Ovary (tissue), 7 donors: ENCODE measurements at regions not wholly inside any gene's neighbourhood (a gene's known extent, or its start where the extent isn't known, plus 50 kb on each side); places are given as distances from the start of the nearest gene placed in this dataset.
"Not testable (repeated sequence)": the region's sequence is repeated elsewhere in the genome, so short reads cannot be mapped to it uniquely, and the experiment has no call there.

ENCODE experiments used
- DNase-seq, 5 donors: peaks; one replicate each; pipeline ENCODE4 v3.0.0-alpha.2; 2019 to 2020
- H3K27ac ChIP-seq, 2 donors: fragments of 200-600 bp; one replicate each; pipeline versions ENCODE4 v1.5.1 to v1.8.0; 2019 to 2022
- H3K27me3 ChIP-seq: fragments of 200-600 bp; one replicate; pipeline ENCODE4 v1.8.0; 2022
- H3K36me3 ChIP-seq: fragments of 200-600 bp; sonication (generic); one replicate; pipeline ENCODE4 v1.5.1; 2019
- H3K4me1 ChIP-seq: one replicate; pipeline ENCODE4 v1.8.1; 2013; ENCODE audit warnings: mild to moderate bottlenecking, moderate library complexity; ENCODE audit not compliant: insufficient read depth
- H3K4me3 ChIP-seq: fragments of 200-600 bp; sonication (generic); one replicate; pipeline ENCODE4 v1.5.1; 2017
- H3K9me3 ChIP-seq, 2 donors: fragments of 200-600 bp in 1 of 2; sonication (generic) in 1 of 2; one replicate each; pipeline versions ENCODE4 v1.5.1 to v1.8.1; 2013 to 2019; ENCODE audit warnings: mild to moderate bottlenecking in 1 of 2, moderate library complexity in 1 of 2
- EP300 ChIP-seq: sonication (generic); formaldehyde crosslinking; IDR thresholded peaks from one replicate; pipeline ENCODE4 v1.6.1; 2017; ENCODE audit warnings: antibody characterized with exemption
- POLR2A ChIP-seq: fragments of 450-650 bp; IDR thresholded peaks from one replicate; pipeline ENCODE4 v1.6.1; 2017; ENCODE audit warnings: antibody characterized with exemption, mild to moderate bottlenecking, moderate library complexity
- WGBS, 3 donors: extraction: QIAGEN DNeasy Blood & Tissue Kit in 1 of 3; methylation state at CpG; one replicate each; pipeline versions ENCODE4 v1.1.5 to v1.1.7; 2013 to 2017; 5-methylcytosine and 5-hydroxymethylcytosine counted together
- intact Hi-C, 4 donors: fragments of 100-400 bp; cut with DNase I; formaldehyde crosslinking; loops; one replicate each; pipeline versions ENCODE4 v1.11.0 to v1.15.1; 2022 to 2023
- TF ChIP-seq, protein P1 (sequence below), 3 donors: fragments of 450-650 bp in 2 of 3; fragments of 200-600 bp in 1 of 3; IDR thresholded peaks; one replicate each; pipeline versions ENCODE4 v1.5.1 to v1.8.0; 2016 to 2022; ENCODE audit warnings: antibody characterized with exemption in 3 of 3, mild to moderate bottlenecking in 1 of 3
- donor health status: DM: no; HTN: no; CAD: no; lungs with moderate emphysema.
- donor health status: DM: no; HTN: no; CAD: no.
- donor health status: Bipolar disorder and iron deficiency.
- donor health status: DM: no; HTN: no; CAD: no.
- donor health status: DM: yes; HTN: yes; CAD: no.

DNA sequence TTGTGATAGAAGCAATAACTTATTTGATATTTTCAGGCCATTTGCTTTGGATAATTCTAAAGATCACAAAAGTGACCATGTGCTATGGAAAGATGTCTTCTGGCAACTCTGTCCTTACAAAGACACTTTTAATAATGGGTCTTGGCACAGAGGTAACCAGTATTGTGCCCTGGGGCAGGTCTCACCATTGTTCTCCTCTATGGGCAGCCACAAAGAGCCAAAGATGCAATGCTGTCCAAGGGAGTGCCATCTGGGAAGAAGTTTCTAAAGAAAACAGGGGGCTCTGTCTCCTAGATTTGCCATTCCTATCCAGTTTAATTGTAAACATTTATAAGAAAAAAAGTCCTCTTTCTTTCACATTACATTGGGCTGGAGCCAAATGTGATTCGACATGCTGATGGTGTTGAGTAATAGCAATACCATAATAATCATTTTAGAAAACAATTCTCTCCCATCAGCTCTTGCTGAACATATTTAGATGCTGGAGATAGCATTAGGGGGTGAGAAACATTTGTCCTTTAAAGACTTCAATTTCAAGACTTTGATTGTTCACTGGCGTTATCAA is 179.9 kb downstream of the KIT start:
- no peaks in the 10 kb centered on the region for H3K36me3 ChIP-seq
- H3K4me1 ChIP-seq, result no peaks in the 10 kb centered on the region
- no peak overlapping the region for H3K4me3 ChIP-seq
- no peaks in the 10 kb centered on the region for H3K9me3 ChIP-seq
- TF ChIP-seq POLR2A (no peak), EP300 (no peak)
- TF ChIP-seq, protein P1, sequence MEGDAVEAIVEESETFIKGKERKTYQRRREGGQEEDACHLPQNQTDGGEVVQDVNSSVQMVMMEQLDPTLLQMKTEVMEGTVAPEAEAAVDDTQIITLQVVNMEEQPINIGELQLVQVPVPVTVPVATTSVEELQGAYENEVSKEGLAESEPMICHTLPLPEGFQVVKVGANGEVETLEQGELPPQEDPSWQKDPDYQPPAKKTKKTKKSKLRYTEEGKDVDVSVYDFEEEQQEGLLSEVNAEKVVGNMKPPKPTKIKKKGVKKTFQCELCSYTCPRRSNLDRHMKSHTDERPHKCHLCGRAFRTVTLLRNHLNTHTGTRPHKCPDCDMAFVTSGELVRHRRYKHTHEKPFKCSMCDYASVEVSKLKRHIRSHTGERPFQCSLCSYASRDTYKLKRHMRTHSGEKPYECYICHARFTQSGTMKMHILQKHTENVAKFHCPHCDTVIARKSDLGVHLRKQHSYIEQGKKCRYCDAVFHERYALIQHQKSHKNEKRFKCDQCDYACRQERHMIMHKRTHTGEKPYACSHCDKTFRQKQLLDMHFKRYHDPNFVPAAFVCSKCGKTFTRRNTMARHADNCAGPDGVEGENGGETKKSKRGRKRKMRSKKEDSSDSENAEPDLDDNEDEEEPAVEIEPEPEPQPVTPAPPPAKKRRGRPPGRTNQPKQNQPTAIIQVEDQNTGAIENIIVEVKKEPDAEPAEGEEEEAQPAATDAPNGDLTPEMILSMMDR (IDR thresholded peaks at IDR 0.05), result no peak
- intact Hi-C loops, result no loop called here
- no peaks in the 10 kb centered on the region for H3K27me3 ChIP-seq
- H3K27ac ChIP-seq, result no peak overlapping the region
- 44 to 64% (median 51%) methylated on average over 2 of the region's 2 CpGs for whole genome bisulfite sequencing, 3 donors
- no peak for DNase-seq

DNA sequence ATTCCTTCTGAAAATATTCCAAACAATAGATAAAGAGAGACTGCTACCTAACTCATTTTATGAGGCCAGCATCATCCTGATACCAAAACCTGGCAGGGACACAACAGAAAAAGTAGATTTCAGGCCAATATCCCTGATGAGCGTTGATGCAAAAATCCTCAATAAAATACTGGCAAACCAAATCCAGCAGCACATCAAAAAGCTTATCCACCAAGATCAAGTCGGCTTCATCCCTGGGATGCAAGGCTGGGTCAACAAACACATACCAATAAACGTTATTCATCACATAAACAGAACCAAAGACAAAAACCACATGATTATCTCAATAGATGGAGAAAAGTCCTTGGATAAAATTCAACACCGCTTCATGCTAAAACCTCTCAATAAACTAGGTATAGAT is 170.6 kb downstream of the KIT start:
- H3K4me3 ChIP-seq, H3K9me3 ChIP-seq, H3K36me3 ChIP-seq, H3K27ac ChIP-seq, H3K27me3 ChIP-seq, H3K4me1 ChIP-seq, DNase-seq, intact Hi-C loops: not testable (repeated sequence)
- WGBS, 3 donors, result 51 to 62% (median 52%) methylated on average over 4 of the region's 4 CpGs

DNA sequence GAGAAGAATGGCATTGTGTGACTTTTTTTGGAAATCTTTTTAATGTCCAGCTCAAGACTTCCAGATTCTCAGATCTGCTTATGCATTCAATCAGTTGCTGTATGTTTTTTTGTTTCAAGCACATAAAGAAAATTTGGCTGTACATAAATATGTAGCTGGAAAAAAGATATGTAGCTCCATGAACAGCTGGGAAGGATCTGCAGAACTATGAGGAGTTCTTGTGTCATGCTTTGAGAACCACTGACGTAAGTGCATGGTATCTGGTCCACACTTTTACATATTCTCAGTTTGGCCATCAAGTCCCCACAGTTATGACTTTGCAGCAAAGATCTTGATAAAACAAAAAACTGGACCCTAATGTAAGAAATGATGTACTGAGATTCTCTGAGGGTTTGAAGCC is 165.9 kb downstream of the KIT start:
- DNase-seq, result no peak
- intact Hi-C loops, result no loop called here
- H3K9me3 ChIP-seq, result no peaks in the 10 kb centered on the region
- no peak for TF ChIP-seq POLR2A
- no peak for TF ChIP-seq EP300
- TF ChIP-seq, protein P1 (IDR thresholded peaks at IDR 0.05), result no peak
- no peaks in the 10 kb centered on the region for H3K36me3 ChIP-seq
- H3K27me3 ChIP-seq, result no peaks in the 10 kb centered on the region
- no peak overlapping the region for H3K4me3 ChIP-seq
- WGBS, 3 donors, result 56 to 73% (median 73%) methylated on average over 1 of the region's 1 CpG
- H3K27ac ChIP-seq, result no peak overlapping the region
- no peaks in the 10 kb centered on the region for H3K4me1 ChIP-seq

DNA sequence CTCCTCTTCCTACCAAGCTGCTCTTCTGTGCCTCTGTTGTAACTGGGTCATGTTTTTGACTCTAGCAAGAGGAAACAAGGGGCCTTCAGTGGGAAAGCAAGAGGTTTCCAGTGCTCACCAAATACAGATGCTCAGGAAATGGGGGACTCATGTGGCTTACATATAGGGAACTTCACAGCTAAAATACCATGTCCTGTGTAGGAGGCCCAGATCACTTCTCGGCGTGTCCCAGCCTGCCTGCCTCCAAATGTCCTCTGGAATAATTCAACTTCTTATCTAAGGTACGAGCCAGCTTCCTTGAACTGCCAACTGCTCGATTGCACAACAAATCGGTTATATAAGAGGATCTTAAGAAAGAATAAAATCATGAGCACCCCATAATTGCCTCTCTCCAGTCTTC is 161.3 kb downstream of the KIT start:
- intact Hi-C loops, result no loop called here
- Histone ChIP-seq H3K36me3 (no peaks in the 10 kb centered on the region), H3K4me3 (no peak overlapping the region), H3K27me3 (no peaks in the 10 kb centered on the region), H3K9me3 (no peaks in the 10 kb centered on the region), H3K27ac (no peak overlapping the region), H3K4me1 (no peaks in the 10 kb centered on the region)
- 54 to 65% (median 57%) methylated on average over 5 of the region's 5 CpGs for WGBS, 3 donors
- DNase-seq, result no peak
- TF ChIP-seq POLR2A (no peak), EP300 (no peak)
- TF ChIP-seq, protein P1 (IDR thresholded peaks at IDR 0.05), result no peak

DNA sequence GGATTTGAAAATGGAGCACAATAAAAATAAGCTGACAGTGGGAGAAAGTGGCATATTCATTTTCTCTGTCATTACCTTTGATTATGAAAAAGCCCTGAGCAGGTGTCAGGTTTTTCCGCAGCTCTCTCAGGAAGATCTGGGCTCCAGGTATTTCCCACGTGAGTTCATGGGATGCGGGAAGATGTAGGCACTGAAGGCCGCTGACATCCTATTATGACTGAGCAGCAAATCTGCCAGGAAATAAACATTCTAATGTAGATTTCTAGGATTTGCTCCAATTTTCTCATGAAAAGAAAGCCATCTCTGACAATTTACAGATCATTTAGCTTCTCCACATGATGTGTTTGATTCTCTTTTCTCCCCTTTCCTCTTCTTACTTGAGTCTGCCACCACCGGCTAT is 160.7 kb downstream of the KIT start:
- intact Hi-C loops, result no loop called here
- no peak overlapping the region for H3K27ac ChIP-seq
- H3K36me3 ChIP-seq, result no peaks in the 10 kb centered on the region
- no peak overlapping the region for H3K4me3 ChIP-seq
- H3K27me3 ChIP-seq, result no peaks in the 10 kb centered on the region
- 74 to 84% (median 76%) methylated on average over 5 of the region's 5 CpGs for WGBS, 3 donors
- H3K9me3 ChIP-seq, result no peaks in the 10 kb centered on the region
- TF ChIP-seq POLR2A (no peak), EP300 (no peak)
- TF ChIP-seq, protein P1 (IDR thresholded peaks at IDR 0.05), result no peak
- no peaks in the 10 kb centered on the region for H3K4me1 ChIP-seq
- DNase-seq, result no peak
